PC-9 (cell line): ENCODE measurements at regions not wholly inside any gene's neighbourhood (a gene's known extent, or its start where the extent isn't known, plus 50 kb on each side); places are given as distances from the start of the nearest gene placed in this dataset.

Source experiments
- BruUV-seq: library from RNA; stranded (reverse); fragments of 400-500 nt; replicated peaks from 2 replicates; lab custom pipeline; 2021; lab: Mats Ljungman, UMichigan
- CTCF ChIA-PET: fragments of 300-600 bp; sonication (Branson Sonifier 250); formaldehyde crosslinking; loops from one replicate; lab custom pipeline; 2022; ENCODE audit warnings: antibody characterized with exemption; lab: Charles Lee
- POLR2A ChIA-PET: fragments of 300-600 bp; sonication (Branson Sonifier 250); formaldehyde crosslinking; loops from one replicate; lab custom pipeline; 2022; ENCODE audit warnings: antibody characterized with exemption; ENCODE audit not compliant: unreplicated experiment; lab: Charles Lee
- DNase-seq, 2 experiments: peaks; one replicate each; pipeline versions ENCODE4 v3.0.0 to v3.0.0-alpha.2; 2015 to 2022; ENCODE audit warnings: mixed read lengths in 1 of 2
- H2AFZ ChIP-seq: fragments of 200-600 bp; sonication (generic); 2 replicates; pipeline ENCODE4 v1.8.1; 2017; ENCODE audit warnings: antibody characterized with exemption
- H3F3A ChIP-seq: fragments of 200-600 bp; sonication (generic); 2 replicates; pipeline ENCODE4 v1.8.1; 2017; ENCODE audit warnings: antibody characterized with exemption, mild to moderate bottlenecking, low read depth; ENCODE audit not compliant: insufficient read depth
- H3K27ac ChIP-seq: fragments of 200-600 bp; sonication (generic); 2 replicates; pipeline ENCODE4 v1.6.1; 2016; ENCODE audit warnings: mixed run types
- H3K27me3 ChIP-seq: fragments of 200-600 bp; sonication (generic); 2 replicates; pipeline ENCODE4 v1.6.1; 2016; ENCODE audit warnings: low read depth, mixed run types; ENCODE audit not compliant: insufficient read depth
- H3K36me3 ChIP-seq: fragments of 200-600 bp; sonication (generic); 2 replicates; pipeline ENCODE4 v1.6.1; 2016; ENCODE audit warnings: low read depth, mixed run types
- H3K4me1 ChIP-seq: fragments of 200-600 bp; sonication (generic); replicated peaks from 2 replicates; pipeline ENCODE4 v1.6.1; 2016; ENCODE audit warnings: mixed run types; ENCODE audit not compliant: insufficient read depth
- H3K4me2 ChIP-seq: fragments of 200-600 bp; sonication (generic); 2 replicates; pipeline ENCODE4 v1.6.1; 2017; ENCODE audit warnings: mixed run types
- H3K4me3 ChIP-seq: fragments of 200-600 bp; sonication (generic); 2 replicates; pipeline ENCODE4 v1.6.1; 2016; ENCODE audit warnings: mixed run types
- H3K79me2 ChIP-seq: fragments of 200-600 bp; sonication (generic); 2 replicates; pipeline ENCODE4 v1.6.1; 2017; ENCODE audit warnings: low read depth, mixed run types
- H3K9me2 ChIP-seq: fragments of 200-600 bp; sonication (generic); 2 replicates; pipeline ENCODE4 v1.8.1; 2017; ENCODE audit warnings: mild to moderate bottlenecking; ENCODE audit not compliant: insufficient read depth
- H3K9me3 ChIP-seq: fragments of 200-600 bp; sonication (generic); 2 replicates; pipeline ENCODE4 v1.8.1; 2016; ENCODE audit warnings: low read depth; ENCODE audit not compliant: insufficient read depth
- H4K20me1 ChIP-seq: fragments of 200-600 bp; sonication (generic); 2 replicates; pipeline ENCODE4 v1.8.1; 2017; ENCODE audit not compliant: insufficient read depth
- CTCF ChIP-seq: fragments of 200-600 bp; sonication (generic); conservative IDR thresholded peaks from 2 replicates; pipeline ENCODE4 v1.6.1; 2017; ENCODE audit warnings: mixed run types, antibody characterized with exemption, mild to moderate bottlenecking, moderate library complexity
- EZH2 ChIP-seq: fragments of 200-600 bp; sonication (generic); IDR thresholded peaks from 2 replicates; pipeline ENCODE4 v1.8.0; 2017; ENCODE audit warnings: antibody characterized with exemption, low read depth
- intact Hi-C: fragments of 100-400 bp; cut with micrococcal nuclease; formaldehyde crosslinking; loops from one replicate; pipeline ENCODE4 v1.10.0; 2022; ENCODE audit not compliant: unreplicated experiment

GRCh38 chr6:121608270-121608669 lies 172.8 kb downstream of the GJA1 start:
- Histone ChIP-seq H3K79me2 (no peaks in the 10 kb centered on the region), H3K27ac (no peak overlapping the region), H3K4me1 (peaks cover 8% of the 10 kb centered on the region), H3K27me3 (no peaks in the 10 kb centered on the region), H3K9me2 (peaks cover 4% of the 10 kb centered on the region; the same call in 1 of the 2 replicates), H3K36me3 (no peaks in the 10 kb centered on the region), H3F3A (no peaks in the 10 kb centered on the region), H3K4me3 (no peak overlapping the region), H3K4me2 (no peak overlapping the region), H4K20me1 (no peaks in the 10 kb centered on the region), H3K9me3 (no peaks in the 10 kb centered on the region), H2AFZ (peak overlapping the region; percentile 44; the same call in 1 of the 2 replicates)
- POLR2A ChIA-PET, result no interaction called here
- CTCF ChIA-PET, result no interaction called here
- no peak for DNase-seq
- TF ChIP-seq CTCF (no peak), EZH2 (no peak)
- no TSS peak for BruUV-seq
- intact Hi-C loops, result no loop called here

GRCh38 chr6:121609281-121609680 lies 173.8 kb downstream of the GJA1 start:
- no peak overlapping the region for H3K4me2 ChIP-seq
- no peaks in the 10 kb centered on the region for H3K27me3 ChIP-seq
- no peak overlapping the region for H3K27ac ChIP-seq
- DNase-seq, result no peak
- no peaks in the 10 kb centered on the region for H3K9me3 ChIP-seq
- ChIA-PET POLR2A (no interaction called here), CTCF (no interaction called here)
- H3K79me2 ChIP-seq, result no peaks in the 10 kb centered on the region
- no peaks in the 10 kb centered on the region for H3F3A ChIP-seq
- intact Hi-C loops, result no loop called here
- H3K9me2 ChIP-seq, result peaks cover 4% of the 10 kb centered on the region; the same call in 1 of the 2 replicates
- no peak overlapping the region for H2AFZ ChIP-seq
- TF ChIP-seq CTCF, result no peak
- no peak for TF ChIP-seq EZH2
- BruUV-seq, result no TSS peak
- no peaks in the 10 kb centered on the region for H4K20me1 ChIP-seq
- H3K4me3 ChIP-seq, result no peak overlapping the region
- no peaks in the 10 kb centered on the region; the same call in 1 of the 2 replicates for H3K4me1 ChIP-seq
- H3K36me3 ChIP-seq, result no peaks in the 10 kb centered on the region

GRCh38 chr6:121612927-121613326 lies 177.5 kb downstream of the GJA1 start:
- no TSS peak for BruUV-seq
- no peak for TF ChIP-seq CTCF
- no peak for TF ChIP-seq EZH2
- Histone ChIP-seq H3K9me2 (peaks cover 2% of the 10 kb centered on the region; the same call in 1 of the 2 replicates), H3K4me3 (no peak overlapping the region), H3K36me3 (no peaks in the 10 kb centered on the region), H3F3A (no peaks in the 10 kb centered on the region), H3K79me2 (no peaks in the 10 kb centered on the region), H3K4me2 (no peak overlapping the region), H3K4me1 (no peaks in the 10 kb centered on the region), H3K27ac (no peak overlapping the region), H4K20me1 (no peaks in the 10 kb centered on the region), H2AFZ (no peak overlapping the region), H3K9me3 (no peaks in the 10 kb centered on the region), H3K27me3 (no peaks in the 10 kb centered on the region)
- ChIA-PET CTCF (no interaction called here), POLR2A (no interaction called here)
- intact Hi-C loops, result no loop called here
- no peak for DNase-seq
